ENCODE measurements at regions not wholly inside any gene's neighbourhood (a gene's known extent, or its start where the extent isn't known, plus 50 kb on each side); places are given as distances from the start of the nearest gene placed in this dataset.

DNA sequence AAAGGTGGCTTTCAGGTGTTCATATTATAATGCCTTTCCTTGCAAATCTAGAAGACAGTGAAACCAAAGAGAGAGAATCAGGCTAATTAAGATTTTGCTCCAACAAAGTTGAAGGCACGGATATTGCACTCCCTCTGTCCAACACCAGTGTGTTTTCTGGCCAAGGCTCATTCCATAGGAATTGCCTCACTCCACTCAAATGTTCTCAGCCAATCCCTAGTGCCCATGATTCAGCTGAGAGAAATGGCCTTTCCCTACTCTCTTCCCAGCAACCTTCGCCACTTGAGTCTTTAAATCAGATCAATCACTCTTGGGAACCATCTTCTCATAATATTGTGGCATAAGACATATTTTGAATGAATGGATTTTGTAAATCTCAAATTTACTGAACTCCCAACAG, 768.2 kb upstream of the ACVR2A start:
- TF ChIP-seq, protein P1, sequence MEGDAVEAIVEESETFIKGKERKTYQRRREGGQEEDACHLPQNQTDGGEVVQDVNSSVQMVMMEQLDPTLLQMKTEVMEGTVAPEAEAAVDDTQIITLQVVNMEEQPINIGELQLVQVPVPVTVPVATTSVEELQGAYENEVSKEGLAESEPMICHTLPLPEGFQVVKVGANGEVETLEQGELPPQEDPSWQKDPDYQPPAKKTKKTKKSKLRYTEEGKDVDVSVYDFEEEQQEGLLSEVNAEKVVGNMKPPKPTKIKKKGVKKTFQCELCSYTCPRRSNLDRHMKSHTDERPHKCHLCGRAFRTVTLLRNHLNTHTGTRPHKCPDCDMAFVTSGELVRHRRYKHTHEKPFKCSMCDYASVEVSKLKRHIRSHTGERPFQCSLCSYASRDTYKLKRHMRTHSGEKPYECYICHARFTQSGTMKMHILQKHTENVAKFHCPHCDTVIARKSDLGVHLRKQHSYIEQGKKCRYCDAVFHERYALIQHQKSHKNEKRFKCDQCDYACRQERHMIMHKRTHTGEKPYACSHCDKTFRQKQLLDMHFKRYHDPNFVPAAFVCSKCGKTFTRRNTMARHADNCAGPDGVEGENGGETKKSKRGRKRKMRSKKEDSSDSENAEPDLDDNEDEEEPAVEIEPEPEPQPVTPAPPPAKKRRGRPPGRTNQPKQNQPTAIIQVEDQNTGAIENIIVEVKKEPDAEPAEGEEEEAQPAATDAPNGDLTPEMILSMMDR (IDR thresholded peaks at IDR 0.05; ENCODE audit: control insufficient read depth, insufficient read depth, low read depth, low read length, missing control alignments), result no peak
- H3K4me3 ChIP-seq (ENCODE audit: control insufficient read depth, low read depth, low read length), result no peak overlapping the region

DNA sequence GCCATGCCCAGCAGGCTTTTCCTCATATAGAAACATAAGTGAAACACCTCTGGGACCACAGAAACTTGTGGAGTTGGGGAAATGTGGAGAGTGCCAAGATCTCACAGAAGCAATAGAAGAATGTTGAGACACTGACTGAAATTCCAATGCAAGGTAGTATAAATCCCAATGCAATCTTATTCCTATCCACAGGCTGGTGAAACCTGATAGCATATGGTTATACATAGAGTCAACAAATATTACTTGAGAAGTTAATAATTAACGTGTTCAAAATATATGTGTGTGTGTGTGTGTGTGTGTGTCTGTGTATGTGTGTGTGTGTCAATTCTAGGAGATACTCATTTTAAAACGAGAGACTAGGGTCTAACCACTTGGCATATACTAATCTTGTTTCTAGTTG, 776.8 kb upstream of the ACVR2A start:
- TF ChIP-seq, protein P1 (IDR thresholded peaks at IDR 0.05; ENCODE audit: control insufficient read depth, insufficient read depth, low read depth, low read length, missing control alignments), result no peak
- DNase-seq (ENCODE audit: low read depth), result no peak
- H3K4me3 ChIP-seq (ENCODE audit: control insufficient read depth, low read depth, low read length), result no peak overlapping the region

More for the DNA sequence above, 768.2 kb upstream of the ACVR2A start:
- DNase-seq (ENCODE audit: low read depth), result no peak

DNA sequence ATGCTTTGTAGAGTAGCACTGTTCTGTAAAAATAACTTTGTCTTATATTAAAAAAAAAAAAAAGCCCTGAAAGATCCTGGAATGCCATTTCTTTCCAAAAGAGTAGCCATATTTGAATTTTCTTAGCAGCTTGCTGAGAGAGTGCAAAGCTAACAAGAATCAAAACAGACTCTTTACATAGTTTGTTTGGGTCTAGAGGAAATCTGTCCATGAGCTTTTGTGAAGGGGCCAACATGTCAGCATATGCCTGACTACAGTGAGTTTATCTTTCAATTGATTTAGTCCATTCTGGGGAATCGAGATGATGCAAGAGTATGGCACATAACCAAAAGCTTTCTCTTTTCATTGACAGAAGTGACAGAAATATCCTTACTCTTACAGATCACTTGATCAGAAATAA, 777.7 kb upstream of the ACVR2A start:
- H3K4me3 ChIP-seq (ENCODE audit: control insufficient read depth, low read depth, low read length), result no peak overlapping the region
- TF ChIP-seq, protein P1 (IDR thresholded peaks at IDR 0.05; ENCODE audit: control insufficient read depth, insufficient read depth, low read depth, low read length, missing control alignments), result no peak
- no peak for DNase-seq (ENCODE audit: low read depth)

DNA sequence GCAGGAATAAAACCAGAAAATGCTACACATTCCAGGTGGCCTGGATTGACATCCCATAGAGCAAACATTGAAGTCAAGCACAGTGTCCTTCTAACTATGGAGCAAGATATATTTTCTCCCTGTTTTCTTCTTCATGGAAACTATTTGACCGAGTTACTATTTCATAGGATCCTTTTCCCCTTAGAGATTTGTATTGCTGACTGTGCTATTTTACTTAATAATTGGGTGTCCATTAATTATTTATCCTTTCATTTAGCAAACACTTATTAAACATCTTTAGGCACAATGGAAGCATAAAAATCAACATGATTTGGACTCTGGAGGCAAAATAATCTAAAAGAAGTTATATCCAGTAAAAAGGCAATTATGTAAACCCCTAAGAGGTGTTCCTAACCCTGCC, 782.8 kb upstream of the ACVR2A start:
- TF ChIP-seq, protein P1 (IDR thresholded peaks at IDR 0.05; ENCODE audit: control insufficient read depth, insufficient read depth, low read depth, low read length, missing control alignments), result no peak
- no peak for DNase-seq (ENCODE audit: low read depth)
- no peak overlapping the region for H3K4me3 ChIP-seq (ENCODE audit: control insufficient read depth, low read depth, low read length)

DNA sequence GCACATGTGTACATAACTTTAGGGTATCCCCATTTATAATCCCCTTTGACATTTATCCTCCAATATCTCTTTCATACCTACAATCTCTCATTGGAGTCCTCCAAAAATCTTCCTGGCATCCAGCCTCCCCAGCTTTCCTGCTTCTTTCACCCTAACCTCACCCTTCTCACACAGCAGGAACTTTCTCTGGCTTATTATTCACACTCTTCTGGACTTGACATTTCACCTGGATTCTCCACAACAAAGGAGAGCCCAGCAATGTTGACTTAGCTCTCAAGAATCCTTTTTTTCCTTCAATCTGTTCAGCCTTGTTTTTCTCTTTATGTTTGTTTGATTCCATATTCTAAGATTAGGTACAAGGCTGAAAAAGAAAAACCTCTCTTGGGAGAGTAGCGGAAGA, 783.6 kb upstream of the ACVR2A start:
- H3K4me3 ChIP-seq (ENCODE audit: control insufficient read depth, low read depth, low read length), result no peak overlapping the region
- DNase-seq (ENCODE audit: low read depth), result no peak
- TF ChIP-seq, protein P1 (IDR thresholded peaks at IDR 0.05; ENCODE audit: control insufficient read depth, insufficient read depth, low read depth, low read length, missing control alignments), result no peak

DNA sequence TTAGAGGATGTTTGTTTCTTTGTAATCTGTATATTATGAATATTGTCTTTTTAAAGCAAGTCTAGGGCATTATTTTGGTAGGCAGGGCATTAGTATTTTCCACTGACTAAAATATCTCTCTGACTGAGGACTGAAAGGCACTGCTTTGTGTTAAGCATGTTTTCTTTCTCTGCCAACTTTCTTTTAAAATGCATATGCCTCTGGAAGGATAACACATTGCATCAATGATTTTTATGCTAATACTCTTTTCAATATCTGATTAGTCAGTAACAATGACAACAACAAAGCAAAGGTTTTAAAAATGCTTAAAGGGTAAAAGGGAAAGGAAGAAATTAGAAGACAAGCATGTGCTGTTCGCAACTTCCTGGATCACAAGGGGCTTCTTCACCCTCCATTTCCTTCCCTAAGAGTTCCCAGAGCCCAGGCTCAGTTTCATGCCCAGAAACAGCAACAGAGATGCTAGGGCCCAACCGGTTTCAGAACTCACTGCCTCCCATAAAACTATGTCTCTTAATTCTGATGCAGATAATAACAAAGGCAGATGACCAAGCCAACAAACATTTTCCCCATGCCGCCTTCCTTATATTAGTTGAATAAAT, 786.8 kb upstream of the ACVR2A start:
- no peak for DNase-seq (ENCODE audit: low read depth)
- H3K4me3 ChIP-seq (ENCODE audit: control insufficient read depth, low read depth, low read length), result no peak overlapping the region
- TF ChIP-seq, protein P1 (IDR thresholded peaks at IDR 0.05; ENCODE audit: control insufficient read depth, insufficient read depth, low read depth, low read length, missing control alignments), result no peak

DNA sequence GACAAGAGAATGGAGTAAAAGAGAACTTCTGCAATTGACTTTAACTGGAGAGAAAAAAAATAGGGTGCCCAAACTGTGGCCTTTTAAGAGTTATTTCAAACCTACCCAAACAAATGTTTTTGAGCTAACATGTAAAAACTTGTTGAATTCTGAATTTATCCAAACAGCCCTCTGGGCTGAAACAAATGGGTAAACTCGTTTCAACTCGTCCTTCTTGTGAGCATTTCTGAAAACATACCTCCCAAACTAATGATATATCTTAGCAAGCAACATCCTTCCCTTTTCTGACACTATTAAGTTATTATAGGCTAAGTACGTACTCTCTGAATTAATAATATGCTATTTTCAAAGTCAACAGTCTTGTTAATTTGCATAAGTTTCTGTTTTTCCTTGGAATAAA, 793.0 kb upstream of the ACVR2A start:
- DNase-seq (ENCODE audit: low read depth), result no peak
- no peak overlapping the region for H3K4me3 ChIP-seq (ENCODE audit: control insufficient read depth, low read depth, low read length)
- TF ChIP-seq, protein P1 (IDR thresholded peaks at IDR 0.05; ENCODE audit: control insufficient read depth, insufficient read depth, low read depth, low read length, missing control alignments), result no peak
